ENCODE measurements at regions not wholly inside any gene's neighbourhood (a gene's known extent, or its start where the extent isn't known, plus 50 kb on each side); places are given as distances from the start of the nearest gene placed in this dataset.

DNA sequence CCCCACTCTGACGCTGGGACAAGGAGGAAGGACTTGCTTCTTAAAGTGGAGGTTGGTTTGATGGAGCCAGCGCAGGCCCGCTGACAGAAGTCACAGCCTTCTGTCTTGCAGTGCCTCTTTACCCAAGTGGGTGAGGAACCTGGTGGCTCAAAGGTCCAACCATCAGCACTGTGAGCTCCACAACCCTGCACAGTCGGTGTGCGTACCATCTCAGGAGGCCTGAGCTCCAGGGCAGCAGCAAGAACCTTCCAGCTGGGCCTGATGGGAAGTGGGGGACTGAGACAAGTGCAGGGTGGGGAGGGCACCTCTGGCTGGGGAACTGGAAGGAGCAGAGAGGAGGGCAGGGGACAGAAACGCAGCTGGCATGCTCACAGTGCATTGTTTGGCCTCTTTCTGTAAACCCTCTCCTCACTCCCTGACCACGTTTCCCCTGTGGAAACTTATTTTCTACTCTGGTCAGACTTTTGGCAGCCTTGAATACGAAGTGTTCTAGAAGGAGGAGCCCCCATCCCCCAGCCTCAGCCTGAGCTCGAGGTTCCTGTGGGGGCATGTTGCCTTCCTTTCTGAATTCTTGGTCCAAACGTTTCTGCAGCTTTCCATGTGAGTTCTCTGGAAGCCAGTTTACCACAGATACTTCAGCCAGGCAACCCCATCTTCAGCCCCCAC lies 178.5 kb upstream of the PITX1 start:
- Histone ChIP-seq H3K56ac (ENCODE audit: insufficient read length, low read depth, low read length) (no peak overlapping the region), H2BK120ac (ENCODE audit: low read depth, low read length, poor library complexity, severe bottlenecking) (no peak overlapping the region), H3K23me2 (ENCODE audit: insufficient read length, low read depth, low read length, poor library complexity, severe bottlenecking) (no peaks in the 10 kb centered on the region), H3K27me3 (ENCODE audit: insufficient read depth, low read length) (no peaks in the 10 kb centered on the region), H2BK20ac (ENCODE audit: low read depth, low read length, poor library complexity, severe bottlenecking) (no peak overlapping the region), H2AFZ (ENCODE audit: low read length) (no peak overlapping the region), H4K91ac (ENCODE audit: insufficient read length, low read depth, low read length) (no peak overlapping the region), H3K18ac (ENCODE audit: insufficient read length, low read depth, low read length) (no peak overlapping the region), H3K79me1 (ENCODE audit: insufficient read depth, low read depth, low read length, poor library complexity, severe bottlenecking) (no peaks in the 10 kb centered on the region), H3T11ph (ENCODE audit: low read length) (no peak overlapping the region), H3K27ac (ENCODE audit: insufficient read length, low read depth, low read length) (no peak overlapping the region), H3K4me2 (ENCODE audit: insufficient read depth, insufficient read length, low read length) (no peak overlapping the region), H4K8ac (replicated peaks; ENCODE audit: insufficient read length, low read depth, low read length) (no peak overlapping the region), H3K4ac (ENCODE audit: low read depth, low read length) (no peak overlapping the region), H3K79me2 (ENCODE audit: insufficient read depth, low read length) (no peaks in the 10 kb centered on the region), H4K20me1 (ENCODE audit: control insufficient read depth, insufficient read depth, insufficient read length) (no peaks in the 10 kb centered on the region), H3K23ac (ENCODE audit: insufficient read length, low read depth, low read length) (no peak overlapping the region), H2AK5ac (ENCODE audit: insufficient read length, low read length) (no peak overlapping the region), H3K4me1 (ENCODE audit: insufficient read depth, low read length) (no peaks in the 10 kb centered on the region; the same call in 1 of the 2 replicates), H2BK15ac (ENCODE audit: low read depth, low read length) (no peak overlapping the region), H3K14ac (ENCODE audit: insufficient read depth, low read length) (no peak overlapping the region), H3K9me3 (ENCODE audit: control insufficient read depth, low read depth, low read length) (no peaks in the 10 kb centered on the region), H3K9ac (ENCODE audit: extremely low read depth, insufficient read length, low read length) (no peak overlapping the region), H4K5ac (ENCODE audit: insufficient read length, low read depth, low read length) (no peak overlapping the region), H2BK5ac (ENCODE audit: insufficient read length, low read length) (no peak overlapping the region), H2BK12ac (ENCODE audit: insufficient read length, low read depth, low read length) (no peak overlapping the region)
- no peaks in the 10 kb centered on the region for H3K36me3 Mint-ChIP-seq (ENCODE audit: insufficient read depth in 1 of 3, low read depth in 3 of 3)
- H3K27me3 Mint-ChIP-seq (ENCODE audit: low read depth), result peaks cover 27% of the 10 kb centered on the region
- no CpG with 5 or more reads among the region's 10 CpGs for WGBS (ENCODE audit: extremely low coverage, insufficient read length, low lambda C conversion rate)
- peak; percentile 12 for DNase-seq
- peaks cover 23 to 27% of the 10 kb centered on the region in 2 experiments for H3K4me1 Mint-ChIP-seq
- no peaks in the 10 kb centered on the region for H3K9me3 Mint-ChIP-seq
- peak overlapping the region in 1 of 3 experiments; percentile 70; a peak in 1 of 7 replicates for H3K27ac Mint-ChIP-seq
- TF ChIP-seq, protein P1, sequence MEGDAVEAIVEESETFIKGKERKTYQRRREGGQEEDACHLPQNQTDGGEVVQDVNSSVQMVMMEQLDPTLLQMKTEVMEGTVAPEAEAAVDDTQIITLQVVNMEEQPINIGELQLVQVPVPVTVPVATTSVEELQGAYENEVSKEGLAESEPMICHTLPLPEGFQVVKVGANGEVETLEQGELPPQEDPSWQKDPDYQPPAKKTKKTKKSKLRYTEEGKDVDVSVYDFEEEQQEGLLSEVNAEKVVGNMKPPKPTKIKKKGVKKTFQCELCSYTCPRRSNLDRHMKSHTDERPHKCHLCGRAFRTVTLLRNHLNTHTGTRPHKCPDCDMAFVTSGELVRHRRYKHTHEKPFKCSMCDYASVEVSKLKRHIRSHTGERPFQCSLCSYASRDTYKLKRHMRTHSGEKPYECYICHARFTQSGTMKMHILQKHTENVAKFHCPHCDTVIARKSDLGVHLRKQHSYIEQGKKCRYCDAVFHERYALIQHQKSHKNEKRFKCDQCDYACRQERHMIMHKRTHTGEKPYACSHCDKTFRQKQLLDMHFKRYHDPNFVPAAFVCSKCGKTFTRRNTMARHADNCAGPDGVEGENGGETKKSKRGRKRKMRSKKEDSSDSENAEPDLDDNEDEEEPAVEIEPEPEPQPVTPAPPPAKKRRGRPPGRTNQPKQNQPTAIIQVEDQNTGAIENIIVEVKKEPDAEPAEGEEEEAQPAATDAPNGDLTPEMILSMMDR (conservative IDR thresholded peaks at IDR 0.05), result no peak
- no peak overlapping the region for H3K4me3 Mint-ChIP-seq
